ENCODE measurements at regions not wholly inside any gene's neighbourhood (a gene's known extent, or its start where the extent isn't known, plus 50 kb on each side); places are given as distances from the start of the nearest gene placed in this dataset.

DNA sequence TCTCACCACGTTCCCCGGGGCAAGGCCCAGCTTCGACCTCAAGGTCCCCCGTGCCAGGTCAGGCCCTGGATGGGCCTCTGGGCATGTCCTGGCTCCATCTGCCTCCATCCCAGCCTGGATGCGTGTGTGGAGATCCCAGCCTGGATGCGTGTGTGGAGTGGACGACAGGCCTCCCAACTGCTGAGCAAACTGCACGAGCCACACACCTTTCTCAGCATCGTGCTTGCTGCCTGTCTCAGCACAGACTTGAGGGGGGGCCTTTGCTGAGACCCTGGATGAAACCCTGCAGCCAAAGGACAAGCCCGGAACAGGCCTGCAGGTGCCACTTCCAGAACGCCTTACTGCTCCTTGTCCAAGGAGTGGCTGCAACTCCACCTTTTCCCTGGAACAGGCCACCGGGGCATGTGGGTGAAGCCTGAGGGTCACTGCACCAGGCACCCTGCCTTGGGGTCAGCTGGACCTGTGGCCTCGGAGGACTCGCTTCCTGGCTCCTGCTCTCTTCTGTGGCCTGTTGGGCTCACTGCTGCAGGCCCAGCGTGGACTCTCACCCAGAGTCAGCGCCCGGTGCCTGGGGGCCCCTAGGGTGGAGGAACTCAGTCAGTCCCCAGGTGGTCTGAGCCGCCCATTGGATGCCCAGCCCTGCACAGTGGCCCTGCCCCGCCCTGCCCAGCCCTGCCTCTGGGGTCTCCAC, 176.0 kb downstream of the KIF26A start:
- Histone ChIP-seq H3K4me1 (ENCODE audit: control insufficient read depth, insufficient read depth, low read length) (no peaks in the 10 kb centered on the region), H3K4me3 (ENCODE audit: low read length) (no peak overlapping the region), H3K36me3 (ENCODE audit: control insufficient read depth, insufficient read depth, low read length, severe bottlenecking) (no peaks in the 10 kb centered on the region), H3K9me3 (ENCODE audit: control insufficient read depth, low read length) (no peaks in the 10 kb centered on the region), H3K27me3 (replicated peaks; ENCODE audit: control insufficient read depth, insufficient read depth, low read length) (no peaks in the 10 kb centered on the region), H3K9ac (ENCODE audit: low read length) (no peak overlapping the region)
- no peak for DNase-seq (ENCODE audit: low read depth)

DNA sequence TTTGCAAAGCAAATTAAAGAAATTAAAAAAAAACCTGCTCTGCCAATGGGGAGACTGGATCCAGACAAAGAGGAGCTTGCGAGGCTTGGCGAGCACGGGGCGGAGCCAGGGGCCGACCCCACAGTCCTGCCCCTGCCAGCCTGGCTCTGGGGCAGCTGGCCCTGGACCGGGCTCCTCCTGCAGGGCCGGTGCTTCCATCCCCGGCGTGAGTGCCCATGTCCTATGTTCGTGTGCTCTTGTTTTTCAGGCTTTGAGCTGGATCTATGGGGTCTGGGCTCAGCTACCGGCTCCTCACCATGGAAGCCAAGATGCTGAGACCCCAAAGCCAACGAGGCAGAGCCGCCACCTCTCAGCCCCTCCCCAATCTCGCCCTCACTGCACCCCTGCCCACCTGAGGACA, 176.8 kb downstream of the KIF26A start:
- no peaks in the 10 kb centered on the region for H3K36me3 ChIP-seq (ENCODE audit: control insufficient read depth, insufficient read depth, low read length, severe bottlenecking)
- no peak overlapping the region for H3K4me3 ChIP-seq (ENCODE audit: low read length)
- no peak for DNase-seq (ENCODE audit: low read depth)
- no peaks in the 10 kb centered on the region for H3K4me1 ChIP-seq (ENCODE audit: control insufficient read depth, insufficient read depth, low read length)
- H3K9me3 ChIP-seq (ENCODE audit: control insufficient read depth, low read length), result no peaks in the 10 kb centered on the region
- no peaks in the 10 kb centered on the region for H3K27me3 ChIP-seq (replicated peaks; ENCODE audit: control insufficient read depth, insufficient read depth, low read length)
- H3K9ac ChIP-seq (ENCODE audit: low read length), result no peak overlapping the region

DNA sequence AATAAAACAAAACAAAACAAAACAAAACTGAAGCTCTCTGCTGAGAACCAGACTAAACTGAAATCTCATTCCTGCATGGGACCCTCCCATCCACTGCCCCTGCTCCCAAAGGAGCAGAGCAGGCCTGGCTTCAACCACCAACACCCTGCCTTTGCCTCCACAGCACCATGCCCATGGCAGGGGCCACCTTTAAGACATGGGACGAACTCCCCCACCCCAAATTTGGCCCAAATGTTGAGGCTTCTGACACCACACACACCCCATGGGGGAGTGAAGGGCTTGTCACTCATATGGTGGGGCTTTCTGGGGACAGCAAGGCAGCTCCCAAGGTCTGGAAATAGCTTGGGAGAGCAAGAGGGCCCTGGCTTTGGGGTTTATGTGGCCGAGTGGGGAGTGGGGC, 177.2 kb downstream of the KIF26A start:
- Histone ChIP-seq H3K9me3 (ENCODE audit: control insufficient read depth, low read length) (no peaks in the 10 kb centered on the region), H3K4me1 (ENCODE audit: control insufficient read depth, insufficient read depth, low read length) (no peaks in the 10 kb centered on the region), H3K36me3 (ENCODE audit: control insufficient read depth, insufficient read depth, low read length, severe bottlenecking) (no peaks in the 10 kb centered on the region), H3K4me3 (ENCODE audit: low read length) (no peak overlapping the region), H3K27me3 (replicated peaks; ENCODE audit: control insufficient read depth, insufficient read depth, low read length) (no peaks in the 10 kb centered on the region), H3K9ac (ENCODE audit: low read length) (no peak overlapping the region)
- DNase-seq (ENCODE audit: low read depth), result no peak

DNA sequence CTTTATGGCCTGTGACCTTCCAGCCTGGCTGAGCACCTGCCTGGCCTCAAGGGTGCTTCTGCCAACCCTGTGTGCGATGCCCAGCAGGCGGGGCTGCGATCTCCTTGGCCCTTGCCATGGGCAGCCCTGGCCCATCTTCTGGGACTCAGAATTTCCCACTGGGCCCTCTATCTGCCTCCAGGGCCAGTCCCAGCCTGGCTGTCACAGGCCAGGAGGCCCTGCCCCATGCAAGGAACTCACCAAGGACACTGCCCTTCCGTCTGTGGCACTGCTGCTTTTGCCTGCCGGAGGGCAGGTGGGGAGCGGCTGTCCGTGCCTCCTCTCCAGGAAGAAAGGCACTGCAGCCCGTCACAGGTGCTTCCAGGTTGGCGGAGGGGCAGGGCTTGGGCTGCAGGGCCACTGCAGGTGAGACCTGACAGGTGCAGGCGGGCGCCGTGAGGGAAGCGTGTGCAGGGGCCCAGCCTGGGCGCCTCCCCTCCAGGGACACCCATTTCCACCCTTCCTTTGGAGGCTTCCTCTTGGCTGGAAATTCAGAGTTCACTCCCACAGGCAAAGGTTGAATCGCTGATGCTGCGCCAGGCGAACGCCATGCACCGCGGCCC, 177.8 kb downstream of the KIF26A start:
- Histone ChIP-seq H3K36me3 (ENCODE audit: control insufficient read depth, insufficient read depth, low read length, severe bottlenecking) (no peaks in the 10 kb centered on the region), H3K4me1 (ENCODE audit: control insufficient read depth, insufficient read depth, low read length) (no peaks in the 10 kb centered on the region), H3K9me3 (ENCODE audit: control insufficient read depth, low read length) (no peaks in the 10 kb centered on the region), H3K9ac (ENCODE audit: low read length) (no peak overlapping the region), H3K4me3 (ENCODE audit: low read length) (no peak overlapping the region), H3K27me3 (replicated peaks; ENCODE audit: control insufficient read depth, insufficient read depth, low read length) (no peaks in the 10 kb centered on the region)
- no peak for DNase-seq (ENCODE audit: low read depth)

DNA sequence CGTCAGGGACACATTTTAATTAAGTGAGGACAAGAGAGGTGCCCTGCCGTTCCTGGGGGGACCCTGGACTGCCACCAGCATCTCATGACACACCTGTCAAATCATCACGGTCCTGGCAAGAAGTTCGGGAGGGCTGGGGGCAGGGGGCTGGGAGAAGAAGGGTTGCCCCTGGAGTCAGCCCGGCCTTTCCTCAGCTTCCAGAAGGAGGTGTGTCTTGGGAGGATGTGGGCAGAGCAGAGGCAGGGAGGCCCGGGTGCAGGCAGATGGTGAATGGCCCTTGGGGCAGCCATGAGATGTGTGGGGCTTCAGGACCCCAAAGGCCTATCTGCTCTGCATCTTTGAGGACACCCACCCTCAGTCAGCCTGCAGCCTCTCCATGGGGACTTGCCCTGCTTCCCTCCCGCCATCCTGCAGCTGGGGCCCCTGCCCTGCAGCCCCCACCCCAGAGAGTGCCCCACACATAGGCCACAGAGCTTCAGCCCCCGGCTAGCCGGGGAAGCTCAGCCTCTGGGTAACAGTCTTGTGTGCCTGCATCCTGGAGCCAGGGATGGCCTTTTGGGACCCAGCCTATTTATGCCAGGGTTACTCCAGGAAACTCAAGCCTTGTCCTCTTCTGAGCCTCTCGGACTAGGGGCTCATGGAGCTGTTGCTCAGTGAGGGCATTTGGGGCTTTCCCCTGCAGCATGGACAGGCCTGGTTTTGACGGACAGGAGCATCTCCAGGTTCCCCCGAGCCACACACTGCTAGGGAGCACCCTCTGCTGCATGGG, 178.5 kb downstream of the KIF26A start:
- Histone ChIP-seq H3K27me3 (replicated peaks; ENCODE audit: control insufficient read depth, insufficient read depth, low read length) (no peaks in the 10 kb centered on the region), H3K4me3 (ENCODE audit: low read length) (no peak overlapping the region), H3K36me3 (ENCODE audit: control insufficient read depth, insufficient read depth, low read length, severe bottlenecking) (no peaks in the 10 kb centered on the region), H3K4me1 (ENCODE audit: control insufficient read depth, insufficient read depth, low read length) (no peaks in the 10 kb centered on the region), H3K9ac (ENCODE audit: low read length) (no peak overlapping the region), H3K9me3 (ENCODE audit: control insufficient read depth, low read length) (no peaks in the 10 kb centered on the region)
- no peak for DNase-seq (ENCODE audit: low read depth)

DNA sequence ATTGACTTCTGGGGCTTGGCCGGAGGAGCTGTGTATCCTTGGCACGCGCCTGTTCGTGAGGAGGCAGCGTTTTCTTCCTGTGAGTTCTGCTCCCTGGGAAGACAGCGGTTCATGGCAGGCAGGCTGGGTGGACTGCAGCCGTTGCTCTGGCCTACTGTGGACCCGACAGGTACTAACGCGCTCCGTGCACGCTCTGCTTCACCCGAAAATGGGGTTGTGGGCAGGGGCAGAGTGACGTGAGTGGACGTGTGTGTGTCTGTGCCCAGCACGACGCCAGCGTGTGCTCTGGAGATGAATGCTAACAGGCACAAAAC, 179.1 kb downstream of the KIF26A start:
- H3K9me3 ChIP-seq (ENCODE audit: control insufficient read depth, low read length), result no peaks in the 10 kb centered on the region
- no peaks in the 10 kb centered on the region for H3K4me1 ChIP-seq (ENCODE audit: control insufficient read depth, insufficient read depth, low read length)
- no peak overlapping the region for H3K9ac ChIP-seq (ENCODE audit: low read length)
- no peak for DNase-seq (ENCODE audit: low read depth)
- H3K4me3 ChIP-seq (ENCODE audit: low read length), result no peak overlapping the region
- no peaks in the 10 kb centered on the region for H3K36me3 ChIP-seq (ENCODE audit: control insufficient read depth, insufficient read depth, low read length, severe bottlenecking)
- H3K27me3 ChIP-seq (replicated peaks; ENCODE audit: control insufficient read depth, insufficient read depth, low read length), result no peaks in the 10 kb centered on the region

DNA sequence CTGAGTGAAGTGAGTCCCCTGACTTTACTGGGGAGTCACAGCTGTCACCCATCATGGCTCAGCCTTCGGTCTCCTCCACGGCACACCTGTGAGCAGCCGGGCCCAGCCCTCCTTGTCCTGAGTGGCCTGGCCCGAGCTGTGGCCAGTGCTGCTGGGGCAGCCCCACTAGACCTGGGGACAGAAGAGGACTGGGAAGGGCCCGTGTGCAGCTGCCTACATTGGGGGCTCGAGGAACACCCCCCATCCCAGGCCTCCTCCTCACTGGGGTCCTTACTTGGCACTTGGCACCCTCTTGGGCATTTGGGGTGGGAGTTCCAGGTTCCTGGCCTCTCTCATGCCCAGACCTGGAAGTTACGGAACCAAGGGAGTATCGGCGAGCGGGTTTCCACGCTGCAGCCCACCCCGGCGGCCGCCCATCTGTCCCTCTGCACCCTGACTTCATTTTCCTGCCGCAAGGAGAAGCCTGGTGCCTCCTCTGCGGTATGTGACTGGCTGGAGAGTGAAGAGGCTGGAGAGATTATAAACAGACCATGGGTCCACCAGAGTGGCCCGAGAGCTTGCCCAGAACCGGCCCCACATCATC, 179.7 kb downstream of the KIF26A start:
- H3K27me3 ChIP-seq (replicated peaks; ENCODE audit: control insufficient read depth, insufficient read depth, low read length), result no peaks in the 10 kb centered on the region
- H3K4me3 ChIP-seq (ENCODE audit: low read length), result no peak overlapping the region
- no peaks in the 10 kb centered on the region for H3K36me3 ChIP-seq (ENCODE audit: control insufficient read depth, insufficient read depth, low read length, severe bottlenecking)
- no peaks in the 10 kb centered on the region for H3K9me3 ChIP-seq (ENCODE audit: control insufficient read depth, low read length)
- H3K4me1 ChIP-seq (ENCODE audit: control insufficient read depth, insufficient read depth, low read length), result no peaks in the 10 kb centered on the region
- H3K9ac ChIP-seq (ENCODE audit: low read length), result no peak overlapping the region
- no peak for DNase-seq (ENCODE audit: low read depth)

DNA sequence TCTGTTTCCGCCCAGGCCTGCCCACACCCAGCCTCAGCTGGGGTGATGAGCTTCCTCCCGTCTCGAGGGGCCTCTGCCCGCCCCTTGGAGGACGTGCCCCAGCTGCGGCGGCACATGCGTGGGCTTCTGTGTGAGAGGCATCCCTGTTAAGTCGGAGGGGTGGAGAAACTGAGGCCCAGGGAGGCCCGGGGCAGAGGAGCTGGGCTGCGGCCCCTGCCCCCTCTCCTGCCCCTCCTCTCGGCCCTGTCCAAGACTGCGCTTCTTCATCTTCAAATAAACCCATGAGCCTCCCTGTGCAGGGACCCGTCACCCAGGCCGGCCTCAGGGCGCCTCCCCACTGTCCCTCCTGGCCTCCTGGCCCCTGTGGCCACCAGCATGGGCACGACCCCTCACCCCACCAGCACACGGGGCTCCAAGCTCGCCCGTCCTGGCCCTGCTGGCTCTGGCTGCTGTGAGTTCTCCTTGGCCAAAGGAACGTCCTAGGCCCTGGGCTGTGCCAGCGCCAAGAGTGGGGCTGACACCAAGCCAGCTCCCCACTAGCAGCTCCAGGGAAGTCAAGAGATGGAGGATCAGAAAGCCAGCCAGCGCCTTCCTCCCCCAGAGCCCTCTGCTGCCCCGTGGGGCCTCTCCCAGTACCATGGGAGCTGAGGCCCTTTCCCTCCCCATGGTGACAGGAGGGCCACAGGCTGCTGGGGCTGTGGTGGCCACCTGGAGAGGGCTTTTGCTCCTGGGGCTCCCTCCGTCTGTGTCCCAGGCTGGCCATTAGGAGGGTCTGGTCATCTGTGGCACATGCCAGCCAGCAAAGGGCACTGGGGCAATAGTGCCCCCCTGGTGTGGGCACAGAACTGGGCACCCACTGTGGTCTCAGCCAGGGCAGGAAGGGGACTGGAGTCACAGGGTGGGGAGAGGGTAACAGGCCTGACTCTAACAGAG, 180.4 kb downstream of the KIF26A start:
- no peak for DNase-seq (ENCODE audit: low read depth)
- Histone ChIP-seq H3K4me1 (ENCODE audit: control insufficient read depth, insufficient read depth, low read length) (no peaks in the 10 kb centered on the region), H3K4me3 (ENCODE audit: low read length) (no peak overlapping the region), H3K36me3 (ENCODE audit: control insufficient read depth, insufficient read depth, low read length, severe bottlenecking) (no peaks in the 10 kb centered on the region), H3K27me3 (replicated peaks; ENCODE audit: control insufficient read depth, insufficient read depth, low read length) (no peaks in the 10 kb centered on the region), H3K9me3 (ENCODE audit: control insufficient read depth, low read length) (no peaks in the 10 kb centered on the region), H3K9ac (ENCODE audit: low read length) (no peak overlapping the region)

DNA sequence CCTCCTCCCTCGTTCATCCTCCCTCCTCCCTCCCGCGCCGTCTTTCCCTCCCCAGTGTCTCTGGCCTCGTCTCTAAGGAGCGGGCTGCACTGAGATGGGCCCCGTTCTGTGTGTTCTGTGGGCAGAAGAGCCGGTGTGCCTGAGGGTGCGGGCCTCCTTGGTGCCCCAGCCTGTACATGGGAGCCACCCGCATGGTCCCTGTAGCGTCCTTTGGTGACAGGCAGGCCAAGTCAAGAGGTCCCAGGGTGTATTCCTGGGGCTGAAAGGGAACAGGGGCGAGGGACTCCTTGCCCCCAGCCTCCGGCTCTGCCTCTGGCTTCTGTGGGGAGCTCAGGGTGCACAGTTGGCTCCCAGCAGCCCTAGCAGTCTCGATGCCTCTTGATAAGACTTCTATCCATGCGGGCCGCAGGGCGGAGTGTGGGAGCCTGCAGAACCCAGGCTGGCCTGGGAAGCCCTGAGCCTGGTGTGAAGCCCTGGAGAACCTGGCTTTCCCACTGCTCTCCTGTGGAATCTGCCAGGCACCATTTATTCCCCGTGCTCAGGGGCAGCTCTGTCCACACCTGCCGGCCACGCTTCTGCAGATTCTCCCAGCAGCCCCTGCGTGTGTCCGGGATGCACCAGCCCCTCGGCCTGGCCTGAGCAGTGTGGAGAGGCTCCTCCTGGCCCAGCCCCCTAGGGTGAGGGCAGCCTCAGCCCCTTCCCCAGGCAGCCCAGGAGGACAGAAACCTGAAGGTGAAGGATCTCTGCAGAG, 181.3 kb downstream of the KIF26A start:
- no peaks in the 10 kb centered on the region for H3K27me3 ChIP-seq (replicated peaks; ENCODE audit: control insufficient read depth, insufficient read depth, low read length)
- H3K36me3 ChIP-seq (ENCODE audit: control insufficient read depth, insufficient read depth, low read length, severe bottlenecking), result no peaks in the 10 kb centered on the region
- no peak overlapping the region for H3K9ac ChIP-seq (ENCODE audit: low read length)
- DNase-seq (ENCODE audit: low read depth), result no peak
- no peaks in the 10 kb centered on the region for H3K9me3 ChIP-seq (ENCODE audit: control insufficient read depth, low read length)
- no peak overlapping the region for H3K4me3 ChIP-seq (ENCODE audit: low read length)
- no peaks in the 10 kb centered on the region for H3K4me1 ChIP-seq (ENCODE audit: control insufficient read depth, insufficient read depth, low read length)

DNA sequence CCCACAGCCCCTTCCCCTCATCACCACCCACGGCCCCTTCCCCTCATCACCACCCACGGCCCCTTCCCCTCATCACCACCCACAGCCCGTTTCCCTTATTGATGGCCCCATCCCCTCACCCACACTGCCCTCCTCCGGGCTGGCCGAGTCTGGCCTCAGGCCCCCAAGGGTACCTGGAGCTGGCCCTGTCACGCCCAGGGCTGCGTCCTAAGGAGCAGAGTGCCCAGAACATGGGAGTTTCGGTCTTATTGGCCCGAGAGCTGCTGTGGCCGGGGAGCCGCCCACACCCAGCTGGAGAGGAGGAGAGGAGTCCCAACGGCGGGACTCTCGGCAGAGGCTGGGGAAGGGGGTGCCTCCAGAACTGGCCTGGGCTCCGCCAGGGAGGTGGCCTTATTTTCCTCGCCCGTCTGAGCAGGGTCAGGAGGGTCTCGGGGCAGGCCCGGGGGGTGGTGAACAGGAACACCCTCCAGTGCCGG, 182.3 kb downstream of the KIF26A start:
- DNase-seq (ENCODE audit: low read depth), result no peak
- no peaks in the 10 kb centered on the region for H3K9me3 ChIP-seq (ENCODE audit: control insufficient read depth, low read length)
- no peak overlapping the region for H3K9ac ChIP-seq (ENCODE audit: low read length)
- H3K4me3 ChIP-seq (ENCODE audit: low read length), result no peak overlapping the region
- H3K4me1 ChIP-seq (ENCODE audit: control insufficient read depth, insufficient read depth, low read length), result no peaks in the 10 kb centered on the region
- H3K27me3 ChIP-seq (replicated peaks; ENCODE audit: control insufficient read depth, insufficient read depth, low read length), result no peaks in the 10 kb centered on the region
- no peaks in the 10 kb centered on the region for H3K36me3 ChIP-seq (ENCODE audit: control insufficient read depth, insufficient read depth, low read length, severe bottlenecking)
